ENCODE measurements at regions not wholly inside any gene's neighbourhood (a gene's known extent, or its start where the extent isn't known, plus 50 kb on each side); places are given as distances from the start of the nearest gene placed in this dataset.

- H3K4me1 ChIP-seq (ENCODE audit: control insufficient read depth, insufficient read depth, low read length): peaks cover 5% of the 10 kb centered on the region
- Mint-ChIP-seq H3K4me1 (peaks cover 16% of the 10 kb centered on the region), H3K27me3 (ENCODE audit: insufficient read depth) (no peaks in the 10 kb centered on the region), H3K9me3 (peaks cover 7% of the 10 kb centered on the region), H3K27ac (no peak overlapping the region), H3K36me3 (ENCODE audit: low read depth) (no peaks in the 10 kb centered on the region), H3K4me3 (no peak overlapping the region)
- H3K36me3 ChIP-seq (ENCODE audit: control insufficient read depth, insufficient read depth, low read length): no peaks in the 10 kb centered on the region
- H3K9ac ChIP-seq (ENCODE audit: extremely low read depth, low read length, poor library complexity, severe bottlenecking): no peak overlapping the region
- TF ChIP-seq CTCF (conservative IDR thresholded peaks at IDR 0.05): no peak
- 88 to 91% methylated on average over 1 of the region's 2 CpGs for WGBS, 2 experiments (ENCODE audit: insufficient coverage in 1 of 2, insufficient read length in 1 of 2)
- H3K27ac ChIP-seq (ENCODE audit: low read depth, low read length): no peak overlapping the region
- no peak for DNase-seq
- no peak overlapping the region for H3K4me3 ChIP-seq (ENCODE audit: low read length)
- no peaks in the 10 kb centered on the region for H3K27me3 ChIP-seq (ENCODE audit: control insufficient read depth, insufficient read depth, low read length, poor library complexity, severe bottlenecking)
- H3K9me3 ChIP-seq (ENCODE audit: control insufficient read depth, low read length): peaks cover 7% of the 10 kb centered on the region
Observed at GRCh38 chr5:60538426-60538825, 161.5 kb downstream of the DEPDC1B start.

- no peaks in the 10 kb centered on the region for H3K27me3 ChIP-seq (ENCODE audit: control insufficient read depth, insufficient read depth, low read length, poor library complexity, severe bottlenecking)
- no peak for TF ChIP-seq CTCF (conservative IDR thresholded peaks at IDR 0.05)
- no peak overlapping the region for H3K9ac ChIP-seq (ENCODE audit: extremely low read depth, low read length, poor library complexity, severe bottlenecking)
- peaks cover 2% of the 10 kb centered on the region for H3K4me1 ChIP-seq (ENCODE audit: control insufficient read depth, insufficient read depth, low read length)
- DNase-seq: no peak
- Mint-ChIP-seq H3K27ac (no peak overlapping the region), H3K4me1 (peaks cover 5% of the 10 kb centered on the region), H3K4me3 (no peak overlapping the region), H3K36me3 (ENCODE audit: low read depth) (no peaks in the 10 kb centered on the region), H3K9me3 (peaks cover 12% of the 10 kb centered on the region), H3K27me3 (ENCODE audit: insufficient read depth) (no peaks in the 10 kb centered on the region)
- peaks cover 7% of the 10 kb centered on the region for H3K9me3 ChIP-seq (ENCODE audit: control insufficient read depth, low read length)
- no peak overlapping the region for H3K4me3 ChIP-seq (ENCODE audit: low read length)
- H3K36me3 ChIP-seq (ENCODE audit: control insufficient read depth, insufficient read depth, low read length): no peaks in the 10 kb centered on the region
- H3K27ac ChIP-seq (ENCODE audit: low read depth, low read length): no peak overlapping the region
- WGBS, 2 experiments (ENCODE audit: insufficient coverage in 1 of 2, insufficient read length in 1 of 2): 83 to 100% methylated on average over 1 of the region's 2 CpGs
Observed at GRCh38 chr5:60535951-60536350, 164.0 kb downstream of the DEPDC1B start.

GRCh38 chr5:60535198-60535597 lies 164.8 kb downstream of the DEPDC1B start:
- no peaks in the 10 kb centered on the region for H3K4me1 ChIP-seq (ENCODE audit: control insufficient read depth, insufficient read depth, low read length)
- TF ChIP-seq CTCF (conservative IDR thresholded peaks at IDR 0.05): no peak
- Mint-ChIP-seq H3K27ac (no peak overlapping the region), H3K36me3 (ENCODE audit: low read depth) (peaks cover 2% of the 10 kb centered on the region), H3K4me1 (no peaks in the 10 kb centered on the region), H3K4me3 (no peak overlapping the region), H3K27me3 (ENCODE audit: insufficient read depth) (no peaks in the 10 kb centered on the region), H3K9me3 (peaks cover 17% of the 10 kb centered on the region)
- H3K9me3 ChIP-seq (ENCODE audit: control insufficient read depth, low read length): peaks cover 7% of the 10 kb centered on the region
- H3K9ac ChIP-seq (ENCODE audit: extremely low read depth, low read length, poor library complexity, severe bottlenecking): no peak overlapping the region
- H3K36me3 ChIP-seq (ENCODE audit: control insufficient read depth, insufficient read depth, low read length): no peaks in the 10 kb centered on the region
- H3K27ac ChIP-seq (ENCODE audit: low read depth, low read length): no peak overlapping the region
- H3K4me3 ChIP-seq (ENCODE audit: low read length): no peak overlapping the region
- DNase-seq: no peak
- no peaks in the 10 kb centered on the region for H3K27me3 ChIP-seq (ENCODE audit: control insufficient read depth, insufficient read depth, low read length, poor library complexity, severe bottlenecking)
